IMR-90 (cell line): ENCODE measurements at regions not wholly inside any gene's neighbourhood (a gene's known extent, or its start where the extent isn't known, plus 50 kb on each side); places are given as distances from the start of the nearest gene placed in this dataset.
A peak's percentile ranks its signal among the peaks of the same experiment; 100 is the strongest.

Experiments used
- ATAC-seq: fragments of 200-7000 bp; cut with Tn5 transposase; 2 replicates; pipeline ENCODE4 v1.9.1; 2020; ENCODE audit warnings: low read depth, mild to moderate bottlenecking, moderate library complexity
- BruUV-seq: library from RNA; stranded (reverse); fragments of 400-500 nt; replicated peaks from 2 replicates; lab custom pipeline; 2021; lab: Mats Ljungman, UMichigan
- CTCF ChIA-PET: fragments of 300-600 bp; formaldehyde crosslinking; extraction: SDS; loops from one replicate; lab custom pipeline; 2021; ENCODE audit warnings: antibody characterized with exemption; lab: Yijun Ruan, JAX
- POLR2A ChIA-PET: fragments of 300-600 bp; sonication (Branson Sonifier 250); formaldehyde crosslinking; loops from one replicate; lab custom pipeline; 2022; ENCODE audit warnings: antibody characterized with exemption; ENCODE audit not compliant: unreplicated experiment; lab: Charles Lee
- DNase-seq: peaks from one replicate; pipeline ENCODE4 v3.0.0; 2013
- H2AFZ ChIP-seq: replicated peaks from 2 replicates; pipeline ENCODE3; 2013; ENCODE audit warnings: low read length, mild to moderate bottlenecking; ENCODE audit not compliant: poor library complexity
- H2AK5ac ChIP-seq: 2 replicates; pipeline ENCODE4 v1.6.1; 2013; ENCODE audit warnings: low read depth, low read length, inconsistent platforms
- H2AK9ac ChIP-seq: replicated peaks from 2 replicates; pipeline ENCODE3; 2013; ENCODE audit warnings: mild to moderate bottlenecking, low read depth, low read length, moderate library complexity; ENCODE audit not compliant: poor library complexity
- H2BK120ac ChIP-seq: 2 replicates; pipeline ENCODE4 v1.6.1; 2013; ENCODE audit warnings: low read depth, low read length, inconsistent platforms
- H2BK15ac ChIP-seq: 3 replicates; pipeline ENCODE4 v1.6.1; 2013; ENCODE audit warnings: low read depth, low read length, inconsistent platforms
- H2BK20ac ChIP-seq: 2 replicates; pipeline ENCODE4 v1.6.1; 2013; ENCODE audit warnings: low read depth, mild to moderate bottlenecking, inconsistent platforms, low read length, moderate library complexity
- H2BK5ac ChIP-seq: 2 replicates; pipeline ENCODE4 v1.6.1; 2013; ENCODE audit warnings: mild to moderate bottlenecking, low read depth, low read length, inconsistent platforms; ENCODE audit not compliant: poor library complexity, severe bottlenecking
- H3K14ac ChIP-seq: replicated peaks from 2 replicates; pipeline ENCODE4 v1.6.1; 2013; ENCODE audit warnings: low read depth, low read length, inconsistent platforms
- H3K18ac ChIP-seq: 2 replicates; pipeline ENCODE4 v1.6.1; 2013; ENCODE audit warnings: low read depth, low read length, control low read depth
- H3K23ac ChIP-seq: 2 replicates; pipeline ENCODE4 v1.6.1; 2013; ENCODE audit warnings: low read depth, low read length, inconsistent platforms
- H3K27ac ChIP-seq: 2 replicates; pipeline ENCODE4 v1.5.1; 2013; ENCODE audit warnings: mild to moderate bottlenecking, control low read depth, low read length; ENCODE audit not compliant: insufficient read depth
- H3K27me3 ChIP-seq: 2 replicates; pipeline ENCODE4 v1.6.1; 2013; ENCODE audit warnings: low read length; ENCODE audit not compliant: control insufficient read depth, insufficient read depth
- H3K36me3 ChIP-seq: 2 replicates; pipeline ENCODE4 v1.6.1; 2013; ENCODE audit warnings: low read length, mixed read lengths; ENCODE audit not compliant: control insufficient read depth, insufficient read depth
- H3K4ac ChIP-seq: 2 replicates; pipeline ENCODE4 v1.6.1; 2013; ENCODE audit warnings: low read depth, low read length, inconsistent platforms
- H3K4me1 ChIP-seq: 2 replicates; pipeline ENCODE4 v1.6.1; 2013; ENCODE audit warnings: low read length, mixed read lengths; ENCODE audit not compliant: control insufficient read depth, insufficient read depth
- H3K4me2 ChIP-seq: 2 replicates; pipeline ENCODE4 v1.6.1; 2013; ENCODE audit warnings: low read depth, mild to moderate bottlenecking, control low read depth, low read length, moderate library complexity
- H3K4me3 ChIP-seq: 2 replicates; pipeline ENCODE4 v1.5.1; 2013; ENCODE audit warnings: low read depth, mild to moderate bottlenecking, control low read depth, low read length, moderate library complexity; ENCODE audit not compliant: insufficient read depth
- H3K56ac ChIP-seq: 2 replicates; pipeline ENCODE4 v1.6.1; 2013; ENCODE audit warnings: low read length, inconsistent platforms; ENCODE audit not compliant: insufficient read depth; ENCODE audit errors: extremely low read depth
- H3K79me1 ChIP-seq, 2 experiments: 2 replicates each; pipeline ENCODE4 v1.6.1; 2013; ENCODE audit warnings: low read length in 2 of 2, inconsistent platforms in 1 of 2, low read depth in 1 of 2
- H3K9ac ChIP-seq: 2 replicates; pipeline ENCODE4 v1.6.1; 2013; ENCODE audit warnings: low read depth, low read length, control low read depth
- H3K9me1 ChIP-seq: 2 replicates; pipeline ENCODE4 v1.6.1; 2013; ENCODE audit warnings: low read length, inconsistent platforms; ENCODE audit not compliant: insufficient read depth
- H3K9me3 ChIP-seq: 2 replicates; pipeline ENCODE4 v1.6.1; 2013; ENCODE audit warnings: low read length; ENCODE audit not compliant: control insufficient read depth, insufficient read depth
- H4K20me1 ChIP-seq: 2 replicates; pipeline ENCODE4 v1.6.1; 2013; ENCODE audit warnings: low read length, inconsistent platforms; ENCODE audit not compliant: insufficient read depth
- H4K5ac ChIP-seq: 2 replicates; pipeline ENCODE4 v1.6.1; 2013; ENCODE audit warnings: mild to moderate bottlenecking, low read depth, low read length, control low read depth
- H4K8ac ChIP-seq, 2 experiments: 2 replicates each; pipeline ENCODE4 v1.6.1; 2013; ENCODE audit warnings: low read depth in 2 of 2, low read length in 2 of 2, control low read depth in 1 of 2, inconsistent platforms in 1 of 2
- H4K91ac ChIP-seq: 2 replicates; pipeline ENCODE4 v1.6.1; 2013; ENCODE audit warnings: low read depth, low read length, inconsistent platforms; ENCODE audit not compliant: insufficient read depth
- NFE2L2 ChIP-seq: fragments of 150-350 bp; IDR thresholded peaks from 2 replicates; pipeline ENCODE4 v1.6.1; 2016; ENCODE audit warnings: low read depth, mild to moderate bottlenecking, low read length
- RCOR1 ChIP-seq: IDR thresholded peaks from 2 replicates; pipeline ENCODE4 v1.6.1; 2012; ENCODE audit warnings: mild to moderate bottlenecking, low read length, improper control_type of control experiment; ENCODE audit not compliant: insufficient replicate concordance
- RFX5 ChIP-seq: IDR thresholded peaks from 2 replicates; pipeline ENCODE4 v1.8.0; 2012; ENCODE audit warnings: low read depth, mild to moderate bottlenecking, low read length, moderate library complexity
- WGBS, 2 experiments: methylation state at CpG; one replicate each; pipeline versions ENCODE4 v1.1.5 to v1.1.7; 2013; ENCODE audit warnings: missing lambda C conversion rate in 2 of 2; ENCODE audit not compliant: insufficient read length in 1 of 2; ENCODE audit errors: extremely low coverage in 2 of 2; 5-methylcytosine and 5-hydroxymethylcytosine counted together
- dilution Hi-C: fragments of 300-500 bp; cut with HindIII; formaldehyde crosslinking; loops from one replicate; pipeline ENCODE4 v1.14.3; 2018; ENCODE audit warnings: low sequenced_read_pairs; ENCODE audit not compliant: unreplicated experiment
- in situ Hi-C: fragments of 300-500 bp; cut with MboI; formaldehyde crosslinking; loops from 3 replicates; pipeline ENCODE4 v1.14.3; 2019; ENCODE audit warnings: low sequenced_read_pairs, inconsistent platforms, mixed read lengths
- intact Hi-C: fragments of 100-400 bp; cut with micrococcal nuclease; formaldehyde crosslinking; loops from 2 replicates; pipeline ENCODE4 v1.10.0; 2022

GRCh38 chr1:218815076-218815475, 358.6 kb upstream of the LYPLAL1 start:
- no peaks in the 10 kb centered on the region for H3K36me3 ChIP-seq
- no peak overlapping the region for H3K4ac ChIP-seq
- H3K9me1 ChIP-seq, result 0 out of 2 replicates have a peak, but pooled peaks cover 2% of the 10 kb centered on the region
- H2BK120ac ChIP-seq, result no peak overlapping the region
- no peaks in the 10 kb centered on the region for H3K9me3 ChIP-seq
- no peak overlapping the region for H2BK15ac ChIP-seq
- H4K91ac ChIP-seq, result no peak overlapping the region
- BruUV-seq, result no TSS peak
- H3K4me2 ChIP-seq, result no peak overlapping the region
- H3K4me3 ChIP-seq, result no peak overlapping the region
- TF ChIP-seq NFE2L2 (no peak), RCOR1 (no peak), RFX5 (no peak)
- no peak overlapping the region for H4K5ac ChIP-seq
- no peak overlapping the region for H3K14ac ChIP-seq
- no peaks in the 10 kb centered on the region for H3K27me3 ChIP-seq
- WGBS, 2 experiments, result 80% methylated on average over 1 of the region's 2 CpGs; no CpG with 5 or more reads in 1 of the 2 experiments
- ATAC-seq (no peak), DNase-seq (no peak)
- no peak overlapping the region for H3K56ac ChIP-seq
- peaks cover 6% of the 10 kb centered on the region for H3K4me1 ChIP-seq
- dilution Hi-C loops, result no loop called here
- H3K79me1 ChIP-seq, result no peaks in the 10 kb centered on the region
- H3K18ac ChIP-seq, result no peak overlapping the region
- POLR2A ChIA-PET, result no interaction called here
- in situ Hi-C loops, result no loop called here
- H2BK5ac ChIP-seq, result no peak overlapping the region
- H4K8ac ChIP-seq, result no peak overlapping the region
- no peak overlapping the region for H2AK5ac ChIP-seq
- intact Hi-C loops, result no loop called here
- H4K20me1 ChIP-seq, result no peaks in the 10 kb centered on the region
- peak overlapping the region; percentile 47 for H2AFZ ChIP-seq
- no peak overlapping the region for H2AK9ac ChIP-seq
- CTCF ChIA-PET, result no interaction called here
- H3K27ac ChIP-seq, result no peak overlapping the region
- H2BK20ac ChIP-seq, result no peak overlapping the region
- no peak overlapping the region for H3K9ac ChIP-seq
- H3K23ac ChIP-seq, result no peak overlapping the region
